ENCODE measurements at regions not wholly inside any gene's neighbourhood (a gene's known extent, or its start where the extent isn't known, plus 50 kb on each side); places are given as distances from the start of the nearest gene placed in this dataset.
A peak's percentile ranks its signal among the peaks of the same experiment; 100 is the strongest.
"Not testable (repeated sequence)": the region's sequence is repeated elsewhere in the genome, so short reads cannot be mapped to it uniquely, and the experiment has no call there.

DNA sequence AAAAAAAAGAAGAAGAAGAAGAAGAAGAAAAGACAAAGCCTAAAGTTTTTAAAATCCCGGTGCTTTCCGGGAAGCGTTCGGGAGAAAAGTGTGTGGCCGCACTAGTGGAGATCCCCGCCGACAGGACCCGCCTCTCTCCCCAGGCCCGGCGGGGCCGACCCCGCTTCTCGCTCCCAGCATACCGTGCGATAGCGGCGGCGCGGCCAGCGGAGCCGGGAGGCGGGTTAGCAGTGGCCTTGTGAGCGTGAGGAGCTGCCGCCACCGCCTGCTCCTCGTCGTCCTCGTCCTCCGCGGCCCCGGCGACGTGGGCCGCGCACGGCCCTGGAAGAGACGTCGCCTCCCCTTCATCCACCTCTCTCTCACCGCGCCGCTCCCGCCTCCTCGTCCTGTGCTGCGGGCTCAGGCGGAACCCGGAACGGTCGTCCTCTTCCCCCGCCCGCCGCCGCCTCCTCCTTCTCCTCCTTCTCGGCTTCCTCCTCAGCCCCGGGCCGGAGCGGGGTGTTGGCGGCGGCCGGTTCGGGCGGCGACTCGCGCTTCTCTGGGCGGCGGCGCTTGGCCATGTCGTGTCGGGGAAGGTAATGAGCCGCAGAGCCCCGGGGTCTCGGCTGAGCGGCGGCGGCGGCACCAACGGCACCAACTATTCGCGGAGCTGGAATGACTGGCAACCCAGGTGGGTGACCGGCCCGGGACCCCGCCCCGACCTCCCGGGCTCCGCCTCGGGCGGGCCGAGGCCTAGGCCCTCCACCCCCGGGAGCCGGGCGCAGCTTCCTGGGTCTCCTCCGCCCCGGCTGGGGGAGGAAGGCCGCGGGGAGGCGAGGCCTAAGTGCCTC is 62.6 kb upstream of the CDR2 start (continued):
- TF ChIP-seq FOXO1 (CRISPR knock-in tag; IDR thresholded peaks at IDR 0.05) (peak; percentile 75; the same call in 1 of the 2 replicates), ONECUT2 (CRISPR knock-in tag; IDR thresholded peaks at IDR 0.05) (peak; percentile 50; the same call in 1 of the 2 replicates), ZSCAN31 (CRISPR knock-in tag; IDR thresholded peaks at IDR 0.05; ENCODE audit: low read depth) (peak; percentile 91), ZNF432 (CRISPR knock-in tag; IDR thresholded peaks at IDR 0.05; ENCODE audit: borderline replicate concordance) (0 out of 2 replicates have a peak, but pooled peaks have one; percentile 63), ZNF614 (CRISPR knock-in tag; IDR thresholded peaks at IDR 0.05; ENCODE audit: borderline replicate concordance) (peak; percentile 54; the same call in 1 of the 2 replicates), PRDM15 (CRISPR knock-in tag; IDR thresholded peaks at IDR 0.05) (peak; percentile 27; the same call in 1 of the 2 replicates)
- TF ChIP-seq, protein P1, sequence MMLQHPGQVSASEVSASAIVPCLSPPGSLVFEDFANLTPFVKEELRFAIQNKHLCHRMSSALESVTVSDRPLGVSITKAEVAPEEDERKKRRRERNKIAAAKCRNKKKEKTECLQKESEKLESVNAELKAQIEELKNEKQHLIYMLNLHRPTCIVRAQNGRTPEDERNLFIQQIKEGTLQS (CRISPR knock-in tag; IDR thresholded peaks at IDR 0.05): 0 out of 2 replicates have a peak, but pooled peaks have one; percentile 49
- TF ChIP-seq, protein P2, sequence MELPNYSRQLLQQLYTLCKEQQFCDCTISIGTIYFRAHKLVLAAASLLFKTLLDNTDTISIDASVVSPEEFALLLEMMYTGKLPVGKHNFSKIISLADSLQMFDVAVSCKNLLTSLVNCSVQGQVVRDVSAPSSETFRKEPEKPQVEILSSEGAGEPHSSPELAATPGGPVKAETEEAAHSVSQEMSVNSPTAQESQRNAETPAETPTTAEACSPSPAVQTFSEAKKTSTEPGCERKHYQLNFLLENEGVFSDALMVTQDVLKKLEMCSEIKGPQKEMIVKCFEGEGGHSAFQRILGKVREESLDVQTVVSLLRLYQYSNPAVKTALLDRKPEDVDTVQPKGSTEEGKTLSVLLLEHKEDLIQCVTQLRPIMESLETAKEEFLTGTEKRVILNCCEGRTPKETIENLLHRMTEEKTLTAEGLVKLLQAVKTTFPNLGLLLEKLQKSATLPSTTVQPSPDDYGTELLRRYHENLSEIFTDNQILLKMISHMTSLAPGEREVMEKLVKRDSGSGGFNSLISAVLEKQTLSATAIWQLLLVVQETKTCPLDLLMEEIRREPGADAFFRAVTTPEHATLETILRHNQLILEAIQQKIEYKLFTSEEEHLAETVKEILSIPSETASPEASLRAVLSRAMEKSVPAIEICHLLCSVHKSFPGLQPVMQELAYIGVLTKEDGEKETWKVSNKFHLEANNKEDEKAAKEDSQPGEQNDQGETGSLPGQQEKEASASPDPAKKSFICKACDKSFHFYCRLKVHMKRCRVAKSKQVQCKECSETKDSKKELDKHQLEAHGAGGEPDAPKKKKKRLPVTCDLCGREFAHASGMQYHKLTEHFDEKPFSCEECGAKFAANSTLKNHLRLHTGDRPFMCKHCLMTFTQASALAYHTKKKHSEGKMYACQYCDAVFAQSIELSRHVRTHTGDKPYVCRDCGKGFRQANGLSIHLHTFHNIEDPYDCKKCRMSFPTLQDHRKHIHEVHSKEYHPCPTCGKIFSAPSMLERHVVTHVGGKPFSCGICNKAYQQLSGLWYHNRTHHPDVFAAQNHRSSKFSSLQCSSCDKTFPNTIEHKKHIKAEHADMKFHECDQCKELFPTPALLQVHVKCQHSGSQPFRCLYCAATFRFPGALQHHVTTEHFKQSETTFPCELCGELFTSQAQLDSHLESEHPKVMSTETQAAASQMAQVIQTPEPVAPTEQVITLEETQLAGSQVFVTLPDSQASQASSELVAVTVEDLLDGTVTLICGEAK (IDR thresholded peaks at IDR 0.05): not testable (repeated sequence)
- TF ChIP-seq, protein P2 (CRISPR knock-in tag; IDR thresholded peaks at IDR 0.05): peak; percentile 71
- TF ChIP-seq, protein P3, sequence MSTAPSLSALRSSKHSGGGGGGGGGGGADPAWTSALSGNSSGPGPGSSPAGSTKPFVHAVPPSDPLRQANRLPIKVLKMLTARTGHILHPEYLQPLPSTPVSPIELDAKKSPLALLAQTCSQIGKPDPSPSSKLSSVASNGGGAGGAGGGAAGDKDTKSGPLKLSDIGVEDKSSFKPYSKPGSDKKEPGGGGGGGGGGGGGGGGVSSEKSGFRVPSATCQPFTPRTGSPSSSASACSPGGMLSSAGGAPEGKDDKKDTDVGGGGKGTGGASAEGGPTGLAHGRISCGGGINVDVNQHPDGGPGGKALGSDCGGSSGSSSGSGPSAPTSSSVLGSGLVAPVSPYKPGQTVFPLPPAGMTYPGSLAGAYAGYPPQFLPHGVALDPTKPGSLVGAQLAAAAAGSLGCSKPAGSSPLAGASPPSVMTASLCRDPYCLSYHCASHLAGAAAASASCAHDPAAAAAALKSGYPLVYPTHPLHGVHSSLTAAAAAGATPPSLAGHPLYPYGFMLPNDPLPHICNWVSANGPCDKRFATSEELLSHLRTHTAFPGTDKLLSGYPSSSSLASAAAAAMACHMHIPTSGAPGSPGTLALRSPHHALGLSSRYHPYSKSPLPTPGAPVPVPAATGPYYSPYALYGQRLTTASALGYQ (CRISPR knock-in tag; IDR thresholded peaks at IDR 0.05): peak; percentile 44; the same call in 1 of the 2 replicates
